MCF 10A (cell line): ENCODE measurements at regions not wholly inside any gene's neighbourhood (a gene's known extent, or its start where the extent isn't known, plus 50 kb on each side); places are given as distances from the start of the nearest gene placed in this dataset.

ENCODE experiments used
- BruUV-seq: library from RNA; stranded (reverse); fragments of 400-500 nt; replicated peaks from 2 replicates; lab custom pipeline; 2021; lab: Mats Ljungman, UMichigan
- CTCF ChIA-PET: fragments of 300-600 bp; sonication (Branson Sonifier 250); formaldehyde crosslinking; extraction: SDS; loops from one replicate; lab custom pipeline; 2021; ENCODE audit warnings: antibody characterized with exemption, inconsistent platforms; lab: Yijun Ruan, JAX
- POLR2A ChIA-PET: fragments of 300-600, 350-650 bp; sonication (Branson Sonifier 250); formaldehyde crosslinking; extraction: SDS; loops from one replicate; lab custom pipeline; 2020; ENCODE audit warnings: antibody characterized with exemption, inconsistent platforms; lab: Yijun Ruan, JAX
- DNase-seq: peaks from one replicate; pipeline ENCODE4 v3.0.0-alpha.2; 2018; ENCODE audit not compliant: unreplicated experiment
- H3K27ac Mint-ChIP-seq: one replicate; pipeline ENCODE4 v1.8.0; 2022; ENCODE audit warnings: mild to moderate bottlenecking, low read depth, mixed read lengths; ENCODE audit not compliant: unreplicated experiment
- H3K27me3 Mint-ChIP-seq: one replicate; pipeline ENCODE4 v1.8.0; 2022; ENCODE audit warnings: mixed read lengths; ENCODE audit not compliant: insufficient read depth, unreplicated experiment
- H3K36me3 Mint-ChIP-seq: one replicate; pipeline ENCODE4 v1.8.0; 2022; ENCODE audit warnings: mild to moderate bottlenecking, moderate library complexity, mixed read lengths; ENCODE audit not compliant: insufficient read depth, unreplicated experiment
- H3K4me1 Mint-ChIP-seq: one replicate; pipeline ENCODE4 v1.8.0; 2022; ENCODE audit warnings: mixed read lengths; ENCODE audit not compliant: insufficient read depth, unreplicated experiment
- H3K4me3 Mint-ChIP-seq: one replicate; pipeline ENCODE4 v1.8.0; 2022; ENCODE audit warnings: mild to moderate bottlenecking, moderate library complexity, mixed read lengths; ENCODE audit not compliant: unreplicated experiment
- H3K9me3 Mint-ChIP-seq: one replicate; pipeline ENCODE4 v1.8.0; 2022; ENCODE audit warnings: mixed read lengths; ENCODE audit not compliant: unreplicated experiment
- CTCF ChIP-seq: fragments of 200-600 bp; IDR thresholded peaks from one replicate; pipeline ENCODE4 v1.8.0; 2022; ENCODE audit warnings: antibody characterized with exemption, mild to moderate bottlenecking; ENCODE audit not compliant: unreplicated experiment
- intact Hi-C: fragments of 100-400 bp; cut with micrococcal nuclease; formaldehyde crosslinking; loops from 2 replicates; pipeline ENCODE4 v1.14.1; 2022

- no peak for DNase-seq
- ChIA-PET POLR2A (no interaction called here), CTCF (no interaction called here)
- Mint-ChIP-seq H3K9me3 (no peaks in the 10 kb centered on the region), H3K4me3 (no peak overlapping the region), H3K27ac (no peak overlapping the region), H3K4me1 (no peaks in the 10 kb centered on the region), H3K27me3 (peaks cover 43% of the 10 kb centered on the region), H3K36me3 (no peaks in the 10 kb centered on the region)
- intact Hi-C loops = no loop called here
- TF ChIP-seq CTCF = no peak
- BruUV-seq = no TSS peak
Measured at GRCh38 chr9:31071606-31072286, 1312.7 kb upstream of the ACO1 start.

GRCh38 chr9:31078175-31078574, 1306.3 kb upstream of the ACO1 start:
- ChIA-PET POLR2A (interaction anchor here (0.6 kb wide), 1 partner anchor 1848 kb away, joined by 3 read pairs; no protein-coding TSS in a partner anchor), CTCF (no interaction called here)
- Mint-ChIP-seq H3K4me1 (no peaks in the 10 kb centered on the region), H3K27ac (no peak overlapping the region), H3K9me3 (no peaks in the 10 kb centered on the region), H3K4me3 (no peak overlapping the region), H3K36me3 (no peaks in the 10 kb centered on the region), H3K27me3 (peaks cover 53% of the 10 kb centered on the region)
- no peak for DNase-seq
- TF ChIP-seq CTCF = no peak
- intact Hi-C loops = no loop called here
- BruUV-seq = no TSS peak

- no peak for DNase-seq
- H3K27me3 Mint-ChIP-seq = peaks cover 82% of the 10 kb centered on the region
- CTCF ChIA-PET = no interaction called here
- POLR2A ChIA-PET = no interaction called here
- no peak for TF ChIP-seq CTCF
- no TSS peak for BruUV-seq
- no peaks in the 10 kb centered on the region for H3K36me3 Mint-ChIP-seq
- intact Hi-C loops = no loop called here
- no peaks in the 10 kb centered on the region for H3K9me3 Mint-ChIP-seq
- no peak overlapping the region for H3K27ac Mint-ChIP-seq
- H3K4me3 Mint-ChIP-seq = no peak overlapping the region
- H3K4me1 Mint-ChIP-seq = no peaks in the 10 kb centered on the region
Measured at GRCh38 chr9:31084350-31084749, 1300.1 kb upstream of the ACO1 start.

GRCh38 chr9:31089549-31090221, 1294.8 kb upstream of the ACO1 start:
- ChIA-PET POLR2A (interaction anchor here (0.7 to 1.1 kb wide), 2 partner anchors 10 to 505 kb away, joined by 3 read pairs; no protein-coding TSS in a partner anchor), CTCF (interaction anchor here (0.6 to 1.3 kb wide), 2 partner anchors 472 to 710 kb away, joined by 3 to 5 read pairs; no protein-coding TSS in a partner anchor)
- Mint-ChIP-seq H3K4me3 (no peak overlapping the region), H3K4me1 (no peaks in the 10 kb centered on the region), H3K27me3 (peaks cover 87% of the 10 kb centered on the region), H3K9me3 (no peaks in the 10 kb centered on the region), H3K27ac (no peak overlapping the region), H3K36me3 (no peaks in the 10 kb centered on the region)
- peak; percentile 33 for DNase-seq
- no peak for TF ChIP-seq CTCF
- intact Hi-C loops = no loop called here
- BruUV-seq = no TSS peak
